GM21526 (cell line): ENCODE measurements at regions not wholly inside any gene's neighbourhood (a gene's known extent, or its start where the extent isn't known, plus 50 kb on each side); places are given as distances from the start of the nearest gene placed in this dataset.

Experiments used
- ATAC-seq: cut with Tn5 transposase; IDR thresholded peaks from one replicate; pipeline ENCODE4 v1.9.1; 2021; ENCODE audit warnings: moderate library complexity; ENCODE audit not compliant: unreplicated experiment, low FRiP score

DNA sequence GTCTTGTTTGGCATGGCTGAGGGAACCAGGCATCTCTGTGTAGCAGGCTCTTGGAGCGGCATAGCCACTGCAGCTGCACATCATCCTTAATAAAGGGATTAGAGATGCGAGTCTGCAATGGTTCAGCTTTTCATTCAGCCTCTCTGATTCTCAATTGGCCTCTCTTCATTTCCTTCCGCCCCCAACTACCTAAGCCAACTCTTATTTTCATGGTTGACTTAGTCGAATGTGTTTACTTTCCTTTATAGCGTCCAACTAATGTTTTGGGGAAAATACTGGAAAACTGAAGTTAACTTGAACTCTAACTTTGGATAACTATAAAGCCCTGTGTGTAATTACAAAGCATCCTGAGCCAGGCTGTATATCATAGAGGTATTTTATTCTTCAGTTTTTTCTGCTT, 202.2 kb upstream of the KIAA1217 start:
- no peak for ATAC-seq

DNA sequence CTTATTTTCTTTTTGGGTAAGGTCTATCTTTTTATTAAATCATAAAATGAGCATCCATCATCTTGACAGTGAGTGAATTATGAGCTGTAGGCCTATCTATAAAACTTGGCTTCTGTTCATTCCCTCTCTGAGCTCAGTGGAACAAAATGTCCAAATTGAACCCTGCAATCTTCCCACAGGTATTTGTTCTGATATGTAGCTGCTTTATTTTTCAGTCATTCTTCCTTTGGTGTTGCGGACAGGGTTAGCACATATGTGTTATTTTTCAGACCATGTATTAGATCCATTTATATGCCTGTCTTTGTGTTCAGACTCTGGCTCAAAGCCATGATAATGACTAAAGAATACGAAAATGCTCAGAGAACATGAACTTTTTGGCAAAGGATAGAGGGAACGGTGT, 201.6 kb upstream of the KIAA1217 start:
- no peak for ATAC-seq

DNA sequence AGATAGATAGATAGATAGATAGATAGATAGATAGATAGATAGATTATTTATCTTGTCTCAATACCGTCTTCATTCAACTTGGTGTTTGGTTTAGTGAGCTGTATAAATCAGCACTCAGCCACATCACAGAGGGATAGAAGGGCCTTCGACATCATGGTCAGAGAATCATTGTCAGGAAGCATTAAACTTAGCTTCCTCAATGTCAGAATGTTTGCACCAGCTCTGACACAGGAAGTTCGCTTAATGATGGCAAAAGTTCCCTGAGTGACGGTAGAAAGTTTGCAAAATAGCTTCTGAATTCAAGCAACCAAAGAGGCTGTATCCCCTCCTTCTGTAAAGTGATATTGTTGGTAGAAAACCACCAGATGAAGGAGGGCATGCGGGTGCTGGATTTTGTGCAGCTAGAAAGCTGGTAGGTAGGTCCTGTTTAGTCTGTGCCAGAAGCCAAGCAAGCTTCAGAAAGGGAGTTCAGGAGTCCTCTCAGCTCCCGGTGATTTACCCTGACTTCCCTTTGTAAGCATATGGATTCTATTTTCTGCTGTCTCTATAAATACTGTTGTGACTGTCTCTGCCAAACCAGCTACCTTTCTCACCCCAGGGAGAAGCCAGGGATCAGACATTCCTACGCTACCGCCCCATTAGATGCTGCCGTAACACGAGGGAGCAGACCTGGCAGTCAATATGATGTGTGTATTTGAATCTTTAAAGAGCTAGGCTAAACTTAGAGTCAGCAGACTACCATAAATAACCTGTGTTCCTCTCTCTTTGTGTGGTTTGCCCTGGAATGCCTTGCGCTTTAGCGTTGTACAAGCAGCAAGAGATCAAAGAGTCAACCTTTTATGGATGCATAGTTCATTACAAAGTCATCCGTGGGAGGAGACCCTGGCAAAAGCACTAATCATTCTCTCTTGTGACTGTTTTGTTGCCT, 200.5 kb upstream of the KIAA1217 start:
- ATAC-seq, result no peak

DNA sequence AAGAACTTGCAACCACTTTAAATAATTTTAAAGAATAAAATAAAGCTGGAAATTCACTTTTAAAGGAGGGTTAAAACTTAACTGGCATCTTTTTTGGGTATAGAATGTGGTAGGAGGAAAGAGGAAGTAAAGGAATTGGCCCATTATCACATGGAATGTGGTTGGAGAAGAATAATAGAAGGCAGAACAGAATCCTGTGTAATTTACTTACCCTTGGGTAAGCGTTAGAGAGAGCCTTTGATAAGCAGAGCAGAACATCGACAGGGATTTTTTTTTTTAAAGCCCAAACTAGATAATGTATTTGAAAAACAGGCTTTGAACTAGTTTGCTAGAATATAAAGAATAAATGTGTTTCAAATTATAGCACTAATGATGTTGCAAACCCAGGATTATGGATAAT, 199.8 kb upstream of the KIAA1217 start:
- ATAC-seq, result no peak

DNA sequence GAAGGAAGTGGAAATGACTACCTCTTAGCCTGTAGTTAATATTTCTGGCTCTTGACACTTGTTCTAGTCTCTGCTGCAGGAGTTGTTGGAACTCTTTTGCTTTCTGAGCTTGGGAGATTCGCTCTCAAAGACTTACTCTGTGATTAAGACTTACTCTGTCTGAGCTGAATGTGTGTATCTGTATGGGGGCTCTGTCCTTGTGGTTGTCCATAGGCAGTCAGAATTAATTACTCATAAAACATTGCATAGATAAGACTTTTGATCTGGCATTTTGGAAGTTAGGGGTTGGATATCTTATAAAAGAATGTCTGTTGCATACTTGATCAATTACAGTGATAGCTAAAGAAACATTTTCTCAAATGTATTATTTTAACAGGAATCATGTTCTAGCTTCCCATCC, 199.2 kb upstream of the KIAA1217 start:
- ATAC-seq, result no peak

DNA sequence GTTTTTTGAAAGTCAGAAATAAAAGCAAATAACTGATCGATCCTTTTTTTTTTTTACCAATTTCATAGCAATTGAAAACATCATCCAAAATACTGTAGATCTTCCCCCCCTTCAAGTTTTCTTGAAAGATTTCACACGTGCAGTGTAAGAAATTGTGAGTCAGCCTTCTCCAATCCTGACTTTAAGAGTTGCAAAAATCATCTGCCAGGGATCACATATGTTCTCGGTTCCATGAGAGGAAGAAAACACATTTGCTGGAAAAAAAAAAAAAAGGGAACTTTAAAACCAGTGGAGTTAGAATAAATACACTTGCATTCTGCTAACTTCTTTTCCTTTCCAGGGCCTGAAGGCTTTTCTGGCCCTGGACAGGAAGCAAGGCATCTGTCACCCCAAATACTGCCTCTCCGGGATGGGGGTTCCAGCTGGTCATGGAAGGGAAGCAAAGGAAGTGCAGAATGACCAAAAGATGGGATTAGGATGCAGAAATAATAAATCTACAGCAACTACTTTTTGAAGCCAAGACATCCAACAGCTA, 198.4 kb upstream of the KIAA1217 start:
- ATAC-seq, result no peak

DNA sequence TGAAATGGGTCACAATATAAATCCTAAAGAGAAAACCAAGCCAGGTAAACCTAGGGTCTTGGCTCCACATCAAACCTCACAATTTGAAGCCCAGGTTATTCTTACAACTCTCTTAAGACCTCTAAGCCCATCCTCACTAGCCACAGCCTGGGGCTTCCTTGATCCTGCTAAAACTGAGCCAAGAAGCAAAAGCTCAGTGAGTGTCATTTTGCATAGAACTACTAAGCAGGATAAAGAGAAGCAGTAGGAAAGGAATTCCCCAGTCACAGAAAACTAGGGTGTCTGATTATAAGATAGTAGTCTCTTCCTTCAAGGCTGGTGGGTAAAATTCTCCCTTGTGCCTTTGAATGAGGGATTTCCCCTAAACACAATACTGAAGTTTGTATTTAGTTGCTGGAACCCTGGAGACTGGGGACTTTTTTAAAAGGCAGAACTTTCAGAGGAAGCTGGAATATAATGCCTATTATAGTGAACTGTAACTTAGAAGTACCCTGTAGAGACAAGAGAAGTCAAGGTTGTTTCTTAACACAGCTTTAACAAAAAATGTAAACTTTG, 196.6 kb upstream of the KIAA1217 start:
- ATAC-seq, result no peak

DNA sequence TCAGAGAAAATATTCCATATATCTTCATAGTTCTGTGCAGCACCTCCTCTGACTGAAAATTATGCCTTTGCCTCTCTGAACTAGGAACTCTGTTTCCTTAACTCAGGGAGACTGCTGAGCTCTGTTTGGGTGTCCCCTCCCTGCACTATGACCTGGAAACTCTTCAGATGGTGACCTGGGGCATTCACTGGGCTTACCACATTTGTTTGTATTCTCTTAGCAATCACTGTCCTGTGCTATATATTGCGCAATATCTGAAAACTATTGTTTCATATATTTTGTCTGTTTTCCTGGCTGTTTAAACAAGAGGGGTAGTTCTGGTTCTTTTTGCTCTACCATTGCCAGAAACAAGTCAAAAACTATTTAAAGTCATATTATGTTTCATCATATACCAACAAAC, 181.8 kb upstream of the KIAA1217 start:
- no peak for ATAC-seq

DNA sequence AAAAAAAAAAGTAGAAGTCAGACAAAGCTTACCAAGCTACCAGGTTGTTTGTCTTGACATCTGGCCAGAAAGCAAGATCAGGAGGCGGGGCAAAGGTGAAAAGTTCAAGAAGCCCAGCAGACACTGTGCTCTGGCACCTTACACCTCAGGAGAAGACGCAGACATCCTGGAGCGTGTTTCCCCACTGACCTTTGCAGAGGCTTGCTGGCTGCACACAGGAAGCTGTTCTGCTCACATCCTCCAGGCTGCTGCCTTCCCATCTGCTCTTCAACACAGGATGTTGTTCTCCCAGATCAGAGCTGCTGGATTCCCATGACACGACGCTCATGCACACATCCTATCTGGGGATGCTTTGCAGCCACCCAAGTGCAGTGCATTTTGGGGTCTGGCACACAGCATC, 174.4 kb upstream of the KIAA1217 start:
- no peak for ATAC-seq

DNA sequence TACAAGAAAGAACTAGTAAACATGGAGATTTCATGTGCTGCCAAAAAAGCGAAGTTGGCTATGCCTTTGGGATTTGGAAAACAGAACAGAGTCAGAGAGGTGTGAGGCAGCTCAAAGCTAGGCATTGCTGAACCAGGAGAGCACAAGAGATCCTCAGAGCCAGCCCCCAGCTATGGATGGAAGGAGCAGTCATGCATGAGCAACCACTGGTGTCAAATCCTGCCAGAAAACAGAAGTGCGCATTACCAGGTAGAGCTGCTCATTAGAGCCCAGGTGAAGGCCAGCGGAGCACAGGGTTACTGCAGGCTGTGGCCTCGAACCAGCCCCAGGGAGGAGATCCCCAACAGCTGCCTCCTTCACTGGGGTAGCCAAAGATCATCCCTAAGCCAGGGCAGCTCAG, 173.2 kb upstream of the KIAA1217 start:
- no peak for ATAC-seq

DNA sequence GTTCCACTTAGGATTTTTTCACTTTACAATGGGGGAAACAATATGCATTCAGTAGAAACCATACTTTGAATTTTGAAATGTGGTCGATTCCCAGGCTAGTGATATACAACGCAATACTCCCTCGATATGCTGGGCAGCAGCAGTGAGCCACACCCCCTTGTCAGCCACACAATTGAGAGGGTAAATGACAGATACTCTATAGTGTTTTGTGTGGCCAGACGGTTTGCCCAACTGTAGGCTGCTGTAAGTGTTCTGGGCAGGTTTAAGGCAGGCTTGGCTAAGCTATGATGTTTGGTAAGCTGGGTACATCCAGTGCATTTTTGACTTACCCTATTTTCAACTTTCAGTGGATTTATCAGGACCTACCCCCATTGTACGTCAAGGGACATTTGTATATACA, 169.6 kb upstream of the KIAA1217 start:
- no peak for ATAC-seq

DNA sequence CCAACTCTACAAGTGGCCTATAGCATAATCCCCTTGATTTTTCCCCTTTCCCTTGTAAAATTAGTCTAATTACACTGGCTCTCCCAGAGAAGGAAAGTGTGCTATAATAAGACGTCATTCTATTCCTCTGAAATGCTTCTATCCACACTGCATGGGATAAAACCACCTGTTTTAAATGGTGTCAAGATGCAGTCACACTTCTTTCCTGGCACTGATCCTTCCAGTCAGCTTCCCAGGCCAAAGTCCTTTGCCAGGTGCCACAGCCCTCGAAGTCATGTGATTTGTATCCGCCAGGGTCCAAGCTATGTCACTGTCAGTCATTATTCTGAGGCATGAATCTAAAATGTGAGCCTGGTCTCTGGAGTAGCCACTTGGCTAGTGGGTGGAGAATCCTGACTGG, 169.0 kb upstream of the KIAA1217 start:
- ATAC-seq, result no peak

DNA sequence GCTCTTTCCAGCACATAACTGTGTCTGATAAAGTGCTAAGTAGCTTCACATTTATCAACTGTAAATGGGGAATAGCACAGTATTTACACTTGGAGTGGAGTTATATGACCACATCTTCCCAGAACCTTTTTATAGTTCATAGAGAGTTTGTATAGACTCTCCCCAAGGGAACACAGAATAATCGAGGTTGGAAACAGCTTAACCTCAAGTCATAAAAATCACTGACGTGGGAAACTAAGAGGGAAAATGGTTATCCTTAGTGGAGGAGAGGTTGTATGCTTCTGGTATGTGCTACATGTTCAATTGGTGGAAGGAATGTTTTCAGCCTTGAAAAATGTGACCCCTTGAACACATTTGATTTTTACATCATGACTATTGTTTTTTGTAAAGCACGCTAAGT, 167.9 kb upstream of the KIAA1217 start:
- no peak for ATAC-seq

DNA sequence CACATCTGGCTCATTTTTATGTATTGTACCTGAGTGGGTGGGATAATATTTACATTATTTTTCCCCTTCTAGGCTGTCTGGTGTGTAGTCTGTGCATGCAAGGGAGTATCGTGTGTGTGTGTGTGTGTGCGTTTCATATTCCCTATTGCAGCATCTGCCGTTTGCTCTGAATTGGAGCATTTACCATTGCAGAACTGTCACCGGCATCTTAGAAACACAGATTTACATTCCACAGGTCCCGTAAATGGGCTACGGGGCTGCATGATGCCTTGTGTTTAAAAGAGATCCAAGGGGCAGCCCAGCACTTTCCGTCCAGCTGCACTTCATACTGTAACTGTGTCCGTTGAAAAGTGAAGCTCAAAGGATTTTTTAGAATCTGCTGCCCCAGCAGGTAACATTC, 167.1 kb upstream of the KIAA1217 start:
- ATAC-seq, result no peak

DNA sequence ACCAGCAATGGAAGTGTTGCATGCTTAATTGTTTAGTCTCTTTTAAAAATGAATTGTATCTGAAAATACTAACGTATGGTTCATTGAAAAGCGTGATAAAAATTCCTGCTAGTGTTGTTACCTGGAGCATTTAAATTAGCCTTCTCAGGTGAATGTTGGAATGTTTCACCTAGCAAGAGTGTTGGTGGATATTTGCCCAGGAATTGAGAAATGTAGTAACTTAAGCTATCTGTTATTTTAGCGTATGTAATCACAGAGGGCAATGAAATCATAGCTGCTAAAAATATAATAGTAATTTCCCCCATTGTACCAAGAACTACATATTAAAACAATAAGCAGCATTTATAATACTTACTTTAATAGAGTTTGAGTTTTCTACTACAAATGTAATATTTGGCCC, 166.1 kb upstream of the KIAA1217 start:
- no peak for ATAC-seq

DNA sequence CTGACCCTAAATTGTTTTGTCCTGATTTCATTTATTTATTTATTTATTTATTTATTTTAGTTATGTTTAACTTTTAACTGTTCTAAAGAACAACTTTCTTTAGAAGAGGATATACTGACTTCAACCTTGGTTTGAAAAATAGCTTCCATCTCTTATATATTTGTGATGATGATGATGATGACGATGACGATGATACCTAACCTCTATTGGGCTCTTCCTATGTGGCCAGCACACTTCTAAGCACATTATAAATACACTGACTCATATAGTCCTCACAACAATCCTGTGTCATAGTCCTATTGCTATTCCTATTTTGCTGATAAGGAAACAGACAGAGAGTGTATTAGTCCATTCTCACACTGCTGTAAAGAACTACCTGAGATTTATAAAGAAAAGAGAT, 162.9 kb upstream of the KIAA1217 start:
- no peak for ATAC-seq

DNA sequence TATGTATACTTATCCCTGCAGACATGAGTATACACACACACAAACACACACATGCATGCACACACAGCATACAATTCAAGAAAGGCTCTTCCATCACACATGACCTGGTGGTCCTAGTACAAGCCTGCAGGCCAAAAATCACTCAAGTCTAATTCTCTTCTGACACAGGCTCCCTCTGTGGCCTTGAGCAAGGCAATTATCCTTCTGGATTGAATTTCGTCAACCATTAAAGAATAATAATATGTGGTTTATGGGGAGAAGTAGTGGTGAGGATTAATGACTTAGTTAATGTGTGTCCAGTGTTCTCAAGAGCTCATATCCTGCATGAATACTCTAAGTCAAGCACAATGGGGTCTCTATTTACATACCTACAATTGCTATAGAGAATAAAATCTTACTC, 161.8 kb upstream of the KIAA1217 start:
- ATAC-seq, result no peak

DNA sequence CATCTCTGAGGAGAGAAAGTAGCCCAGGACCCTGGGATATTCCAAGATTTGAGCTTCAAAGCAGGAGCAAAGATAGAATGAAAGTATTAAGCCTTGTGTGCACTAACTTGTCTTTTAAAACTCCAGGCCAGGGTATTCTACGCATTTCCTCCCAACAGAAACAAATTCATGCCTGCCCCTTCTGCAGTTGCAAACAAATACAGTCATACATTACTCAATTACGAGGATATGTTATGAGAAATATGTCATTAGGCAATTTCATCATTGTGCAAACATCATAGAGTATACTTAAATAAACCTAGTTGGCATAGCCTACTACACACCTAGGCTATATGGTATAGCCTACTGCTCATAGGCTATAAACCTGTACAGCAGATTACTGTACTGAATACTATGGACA, 154.5 kb upstream of the KIAA1217 start:
- no peak for ATAC-seq

DNA sequence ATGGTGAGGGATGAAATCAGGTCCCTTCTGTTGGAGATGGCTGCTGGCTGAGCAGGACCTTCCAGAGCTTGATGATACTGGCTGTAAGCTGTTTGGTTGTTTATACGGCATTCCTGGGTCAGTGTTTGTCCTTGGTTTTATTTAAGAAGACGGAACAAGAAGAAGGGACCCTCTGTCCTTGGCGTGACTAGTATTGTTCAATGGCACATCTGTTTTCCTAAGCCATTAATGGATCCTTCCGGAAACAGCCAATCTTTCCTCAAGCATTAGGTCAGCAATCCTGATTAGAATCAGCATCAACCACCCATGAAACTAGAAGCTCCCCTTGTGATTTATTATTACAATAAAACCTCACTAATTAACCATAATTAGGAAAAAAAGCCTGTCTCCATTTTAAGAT, 128.7 kb upstream of the KIAA1217 start:
- no peak for ATAC-seq

DNA sequence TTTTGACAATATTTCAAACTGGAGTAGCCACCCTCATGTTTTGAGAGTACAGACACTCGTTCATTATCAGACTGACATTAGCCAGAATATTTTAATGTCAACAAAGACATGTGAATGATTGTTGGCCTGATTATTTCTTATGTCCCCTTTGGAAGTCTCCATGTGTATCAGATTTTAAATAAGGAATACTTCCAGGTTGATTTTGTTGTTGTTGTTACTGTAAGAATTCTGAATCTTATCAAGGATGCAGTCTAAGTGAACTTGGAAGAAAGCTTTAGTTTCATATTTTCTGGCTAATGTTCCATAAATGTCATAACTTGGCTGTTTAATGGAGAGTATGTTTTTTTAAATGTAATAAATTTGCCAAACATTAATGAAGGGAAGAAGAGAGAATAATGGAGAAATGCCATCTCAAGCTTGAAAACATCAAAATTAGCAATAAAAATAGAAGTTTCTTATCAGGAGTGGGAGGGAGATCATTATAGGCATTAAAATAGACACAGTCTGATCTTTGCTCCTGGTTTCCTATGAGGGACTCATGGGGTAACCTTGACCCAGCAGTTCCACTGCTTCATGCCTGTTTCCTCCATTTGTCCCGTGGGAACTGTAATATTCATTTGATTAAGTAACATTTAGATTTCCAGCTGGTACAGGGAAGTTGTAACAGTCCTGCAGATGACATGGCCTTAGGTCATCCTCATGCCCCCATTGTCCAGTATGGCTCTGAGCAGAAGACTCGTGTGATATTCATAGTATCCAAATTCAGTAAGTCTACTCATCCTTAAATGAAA, 122.4 kb upstream of the KIAA1217 start:
- ATAC-seq, result no peak

DNA sequence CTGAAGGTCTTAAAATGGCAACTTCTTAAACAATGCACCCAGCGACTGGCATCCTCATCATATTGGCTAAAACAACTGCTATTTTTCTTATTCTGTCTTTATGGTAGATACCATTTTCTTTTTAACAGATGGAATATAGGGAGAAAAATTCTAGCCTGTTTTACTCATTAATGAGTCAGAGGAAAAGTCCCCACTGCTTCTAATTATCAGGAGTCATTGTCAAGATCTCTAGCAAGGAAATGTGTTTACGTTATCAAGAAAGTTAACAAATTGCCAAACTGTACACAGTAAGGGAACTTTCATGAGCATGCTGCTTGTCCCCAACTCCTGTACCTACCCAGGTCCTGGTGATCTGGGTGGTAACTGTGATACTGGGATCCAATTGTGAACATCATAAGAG, 117.7 kb upstream of the KIAA1217 start:
- no peak for ATAC-seq
